ENCODE measurements at regions not wholly inside any gene's neighbourhood (a gene's known extent, or its start where the extent isn't known, plus 50 kb on each side); places are given as distances from the start of the nearest gene placed in this dataset.

DNA sequence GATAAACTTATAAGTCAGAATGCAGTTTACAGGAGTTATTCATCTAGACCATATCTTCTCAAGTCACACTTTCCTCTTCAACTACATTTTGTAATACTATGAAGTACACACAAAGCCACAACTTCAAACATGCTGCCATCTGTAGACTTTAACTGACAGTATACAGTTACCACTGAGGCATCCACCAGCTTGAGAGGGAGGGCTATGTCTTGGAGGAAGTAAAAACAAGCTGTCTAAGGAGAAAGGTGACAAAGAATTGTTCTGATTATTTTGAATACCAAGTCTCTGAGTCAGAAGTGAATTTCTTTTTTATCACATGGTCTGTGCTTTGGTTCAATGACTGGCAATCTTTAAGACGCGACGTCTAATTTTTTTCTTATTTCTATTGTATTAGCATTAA lies 97.6 kb upstream of the CDH10 start:
- no peak for FAIRE-seq
- CTCF ChIA-PET: no interaction called here
- no peak for ATAC-seq
- no peak for TF ChIP-seq NR3C1 (IDR thresholded peaks at IDR 0.05)
- TF ChIP-seq CHD4 (IDR thresholded peaks at IDR 0.05; ENCODE audit: borderline replicate concordance): no peak
- no peak for TF ChIP-seq SMC3 (IDR thresholded peaks at IDR 0.05)
- no peak for TF ChIP-seq ATOH8 (CRISPR knock-in tag; IDR thresholded peaks at IDR 0.05; ENCODE audit: low read depth)
- no peak for TF ChIP-seq NPAS2 (CRISPR knock-in tag; IDR thresholded peaks at IDR 0.05; ENCODE audit: borderline replicate concordance)
- no peak for TF ChIP-seq MAZ (IDR thresholded peaks at IDR 0.05; ENCODE audit: borderline replicate concordance, low read depth, low read length)
- no peak for TF ChIP-seq HOXB13 (CRISPR knock-in tag; IDR thresholded peaks at IDR 0.05; ENCODE audit: low read depth)
- TF ChIP-seq, protein P1, sequence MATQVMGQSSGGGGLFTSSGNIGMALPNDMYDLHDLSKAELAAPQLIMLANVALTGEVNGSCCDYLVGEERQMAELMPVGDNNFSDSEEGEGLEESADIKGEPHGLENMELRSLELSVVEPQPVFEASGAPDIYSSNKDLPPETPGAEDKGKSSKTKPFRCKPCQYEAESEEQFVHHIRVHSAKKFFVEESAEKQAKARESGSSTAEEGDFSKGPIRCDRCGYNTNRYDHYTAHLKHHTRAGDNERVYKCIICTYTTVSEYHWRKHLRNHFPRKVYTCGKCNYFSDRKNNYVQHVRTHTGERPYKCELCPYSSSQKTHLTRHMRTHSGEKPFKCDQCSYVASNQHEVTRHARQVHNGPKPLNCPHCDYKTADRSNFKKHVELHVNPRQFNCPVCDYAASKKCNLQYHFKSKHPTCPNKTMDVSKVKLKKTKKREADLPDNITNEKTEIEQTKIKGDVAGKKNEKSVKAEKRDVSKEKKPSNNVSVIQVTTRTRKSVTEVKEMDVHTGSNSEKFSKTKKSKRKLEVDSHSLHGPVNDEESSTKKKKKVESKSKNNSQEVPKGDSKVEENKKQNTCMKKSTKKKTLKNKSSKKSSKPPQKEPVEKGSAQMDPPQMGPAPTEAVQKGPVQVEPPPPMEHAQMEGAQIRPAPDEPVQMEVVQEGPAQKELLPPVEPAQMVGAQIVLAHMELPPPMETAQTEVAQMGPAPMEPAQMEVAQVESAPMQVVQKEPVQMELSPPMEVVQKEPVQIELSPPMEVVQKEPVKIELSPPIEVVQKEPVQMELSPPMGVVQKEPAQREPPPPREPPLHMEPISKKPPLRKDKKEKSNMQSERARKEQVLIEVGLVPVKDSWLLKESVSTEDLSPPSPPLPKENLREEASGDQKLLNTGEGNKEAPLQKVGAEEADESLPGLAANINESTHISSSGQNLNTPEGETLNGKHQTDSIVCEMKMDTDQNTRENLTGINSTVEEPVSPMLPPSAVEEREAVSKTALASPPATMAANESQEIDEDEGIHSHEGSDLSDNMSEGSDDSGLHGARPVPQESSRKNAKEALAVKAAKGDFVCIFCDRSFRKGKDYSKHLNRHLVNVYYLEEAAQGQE (IDR thresholded peaks at IDR 0.05): no peak
- no peak for TF ChIP-seq CHD2 (IDR thresholded peaks at IDR 0.05; ENCODE audit: low read length, partially characterized antibody)
- TF ChIP-seq RFX5 (IDR thresholded peaks at IDR 0.05): no peak
- TF ChIP-seq, protein P2, sequence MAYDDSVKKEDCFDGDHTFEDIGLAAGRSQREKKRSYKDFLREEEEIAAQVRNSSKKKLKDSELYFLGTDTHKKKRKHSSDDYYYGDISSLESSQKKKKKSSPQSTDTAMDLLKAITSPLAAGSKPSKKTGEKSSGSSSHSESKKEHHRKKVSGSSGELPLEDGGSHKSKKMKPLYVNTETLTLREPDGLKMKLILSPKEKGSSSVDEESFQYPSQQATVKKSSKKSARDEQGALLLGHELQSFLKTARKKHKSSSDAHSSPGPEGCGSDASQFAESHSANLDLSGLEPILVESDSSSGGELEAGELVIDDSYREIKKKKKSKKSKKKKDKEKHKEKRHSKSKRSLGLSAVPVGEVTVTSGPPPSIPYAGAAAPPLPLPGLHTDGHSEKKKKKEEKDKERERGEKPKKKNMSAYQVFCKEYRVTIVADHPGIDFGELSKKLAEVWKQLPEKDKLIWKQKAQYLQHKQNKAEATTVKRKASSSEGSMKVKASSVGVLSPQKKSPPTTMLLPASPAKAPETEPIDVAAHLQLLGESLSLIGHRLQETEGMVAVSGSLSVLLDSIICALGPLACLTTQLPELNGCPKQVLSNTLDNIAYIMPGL (CRISPR knock-in tag; IDR thresholded peaks at IDR 0.05; ENCODE audit: borderline replicate concordance): no peak
- no peak for TF ChIP-seq PBX3 (IDR thresholded peaks at IDR 0.05)
- no peak for TF ChIP-seq NFE2L2 (conservative IDR thresholded peaks at IDR 0.05; ENCODE audit: low read length)
- no peak for TF ChIP-seq MAX (IDR thresholded peaks at IDR 0.05)
- no peak for TF ChIP-seq JUNB (IDR thresholded peaks at IDR 0.05)
- TF ChIP-seq KDM5A (IDR thresholded peaks at IDR 0.05): no peak
- no peak for TF ChIP-seq FOSL2 (IDR thresholded peaks at IDR 0.05)
- TF ChIP-seq FOSL2 (CRISPR knock-in tag; IDR thresholded peaks at IDR 0.05): no peak
- TF ChIP-seq TFCP2L1 (CRISPR knock-in tag; IDR thresholded peaks at IDR 0.05): no peak
- no peak for TF ChIP-seq HOXB5 (CRISPR knock-in tag; IDR thresholded peaks at IDR 0.05)
- H3K9me3 ChIP-seq: no peaks in the 10 kb centered on the region
- H3K4me2 ChIP-seq: no peak overlapping the region
- POLR2A ChIA-PET: no interaction called here
- no peak overlapping the region for H3K4me3 ChIP-seq
- H3K27ac ChIP-seq: no peak overlapping the region
- DNase-seq (ENCODE audit: low read depth in 1 of 2, low spot score in 1 of 2): no peak
- no peaks in the 10 kb centered on the region for H3K4me1 ChIP-seq
- 91% methylated on average over 3 of the region's 3 CpGs for WGBS (ENCODE audit: missing lambda C conversion rate)

DNA sequence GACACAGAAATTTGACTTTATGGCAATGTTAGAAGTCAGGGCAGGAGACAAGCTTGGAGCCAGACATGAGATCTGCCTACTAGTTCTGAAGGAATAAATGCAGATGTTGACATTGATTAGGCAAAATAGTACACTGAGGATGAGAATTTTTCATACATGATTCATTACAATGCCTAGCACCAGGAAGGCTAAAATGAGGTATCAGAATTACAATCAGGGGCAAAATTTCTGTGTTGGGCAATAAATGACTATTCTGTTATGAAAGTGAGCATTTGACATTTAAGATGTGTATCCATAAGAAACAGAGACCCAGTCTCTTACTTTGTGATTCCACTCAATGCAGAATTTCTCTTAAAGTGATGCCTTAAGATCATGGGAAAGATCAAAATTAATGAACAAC lies 92.4 kb upstream of the CDH10 start:
- H3K9me3 ChIP-seq: no peaks in the 10 kb centered on the region
- no peak for DNase-seq (ENCODE audit: low read depth in 1 of 2, low spot score in 1 of 2)
- no peaks in the 10 kb centered on the region for H3K4me1 ChIP-seq
- H3K27ac ChIP-seq: no peak overlapping the region
- POLR2A ChIA-PET: no interaction called here
- ATAC-seq: no peak
- no peak for FAIRE-seq
- TF ChIP-seq HOXB13 (CRISPR knock-in tag; IDR thresholded peaks at IDR 0.05; ENCODE audit: low read depth) (no peak), FOSB (CRISPR knock-in tag; IDR thresholded peaks at IDR 0.05) (no peak), JUN (IDR thresholded peaks at IDR 0.05) (no peak), KDM1A (IDR thresholded peaks at IDR 0.05; ENCODE audit: low read depth) (no peak), CTCF (IDR thresholded peaks at IDR 0.05) (no peak)
- TF ChIP-seq, protein P3, sequence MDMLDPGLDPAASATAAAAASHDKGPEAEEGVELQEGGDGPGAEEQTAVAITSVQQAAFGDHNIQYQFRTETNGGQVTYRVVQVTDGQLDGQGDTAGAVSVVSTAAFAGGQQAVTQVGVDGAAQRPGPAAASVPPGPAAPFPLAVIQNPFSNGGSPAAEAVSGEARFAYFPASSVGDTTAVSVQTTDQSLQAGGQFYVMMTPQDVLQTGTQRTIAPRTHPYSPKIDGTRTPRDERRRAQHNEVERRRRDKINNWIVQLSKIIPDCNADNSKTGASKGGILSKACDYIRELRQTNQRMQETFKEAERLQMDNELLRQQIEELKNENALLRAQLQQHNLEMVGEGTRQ (IDR thresholded peaks at IDR 0.05): no peak
- H3K4me3 ChIP-seq: no peak overlapping the region
- H3K4me2 ChIP-seq: no peak overlapping the region
- CTCF ChIA-PET: no interaction called here
